Hematopoietic multipotent progenitor cell treated with erythropoietin and hydrocortisone succinate and interleukin-3 and kit ligand, for 6 days (in vitro differentiated cells): ENCODE measurements at regions not wholly inside any gene's neighbourhood (a gene's known extent, or its start where the extent isn't known, plus 50 kb on each side); places are given as distances from the start of the nearest gene placed in this dataset.

Source experiments
- DNase-seq: peaks from one replicate; pipeline ENCODE4 v3.0.0-alpha.2; 2015

DNA sequence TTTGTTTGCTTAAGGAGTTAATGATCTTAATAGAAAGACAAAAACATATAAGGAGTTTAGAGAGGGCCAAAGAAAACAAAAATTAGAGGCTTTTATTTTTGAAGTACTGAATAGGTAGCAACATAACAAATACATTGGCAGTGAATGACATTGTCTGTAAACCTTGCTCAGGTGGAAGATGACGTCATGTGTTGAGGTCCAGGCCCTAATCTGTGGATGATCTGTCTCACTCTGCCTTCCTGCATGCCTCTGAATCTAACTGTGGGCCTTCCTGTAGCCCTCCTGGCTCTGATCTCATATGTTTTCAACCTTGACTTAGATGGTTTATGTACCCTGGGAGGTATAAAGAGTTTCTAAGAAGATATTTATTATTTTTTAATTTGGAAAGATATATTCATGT, 58.1 kb upstream of the DYNAP start:
- DNase-seq: no peak
